NCI-H2029 (cell line): ENCODE measurements at regions not wholly inside any gene's neighbourhood (a gene's known extent, or its start where the extent isn't known, plus 50 kb on each side); places are given as distances from the start of the nearest gene placed in this dataset.

Experiments
- DNase-seq: peaks from one replicate; lab custom pipeline; 2025; lab: John Stamatoyannopoulos, UW

GRCh38 chr20:63056236-63057170 lies 49.7 kb upstream of the BHLHE23 start:
- peak; percentile 2 for DNase-seq
